SU-DHL-6 (cell line): ENCODE measurements at regions not wholly inside any gene's neighbourhood (a gene's known extent, or its start where the extent isn't known, plus 50 kb on each side); places are given as distances from the start of the nearest gene placed in this dataset.

Source experiments
- CTCF ChIP-seq: fragments of 200-600 bp; sonication (generic); IDR thresholded peaks from one replicate; pipeline ENCODE4 v1.5.1; 2017; ENCODE audit warnings: antibody characterized with exemption, mild to moderate bottlenecking, low read length, moderate library complexity; ENCODE audit not compliant: insufficient read depth, poor library complexity, severe bottlenecking
- EZH2phosphoT487 ChIP-seq: fragments of 200-600 bp; sonication (generic), shearing (Covaris generic); conservative IDR thresholded peaks from 2 replicates; pipeline ENCODE4 v1.6.1; 2018; ENCODE audit warnings: mild to moderate bottlenecking, antibody characterized with exemption, low read length, moderate library complexity, mixed read lengths

DNA sequence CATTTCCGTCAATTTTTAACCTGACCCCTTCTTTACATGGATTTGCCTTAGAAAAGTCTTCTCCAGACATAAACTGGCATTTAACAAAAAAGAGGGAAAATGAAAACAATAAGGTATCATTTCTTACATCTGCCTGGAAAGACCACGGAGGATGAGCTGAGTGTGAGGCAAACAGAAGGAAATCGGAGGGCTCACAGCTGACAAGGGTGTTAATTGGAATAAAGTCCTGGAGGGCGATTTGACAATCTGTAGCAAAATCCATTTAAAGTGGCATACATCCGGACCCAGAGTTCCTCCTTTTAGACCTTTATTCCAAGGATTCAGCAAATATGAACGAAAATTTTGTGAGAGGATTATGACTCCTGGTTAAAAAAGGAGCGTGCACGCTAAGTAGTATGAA lies 179.7 kb upstream of the COPS8 start:
- TF ChIP-seq CTCF (no peak), EZH2phosphoT487 (no peak)
